H1 (cell line): ENCODE measurements at regions not wholly inside any gene's neighbourhood (a gene's known extent, or its start where the extent isn't known, plus 50 kb on each side); places are given as distances from the start of the nearest gene placed in this dataset.

ENCODE experiments used
- CTCF ChIA-PET: fragments of 300-600 bp; sonication (Branson Sonifier 250); formaldehyde crosslinking; loops from one replicate; lab custom pipeline; 2021; ENCODE audit not compliant: partially characterized antibody; lab: Charles Lee
- POLR2A ChIA-PET: fragments of 300-600 bp; sonication (Branson Sonifier 250); formaldehyde crosslinking; loops from one replicate; lab custom pipeline; 2021; ENCODE audit warnings: inconsistent platforms; ENCODE audit not compliant: partially characterized antibody; lab: Charles Lee
- DNase-seq, 2 experiments: peaks; one replicate each; pipeline versions ENCODE4 v3.0.0 to v3.0.0-alpha.2; 2010 to 2022; ENCODE audit warnings: low spot score in 2 of 2, low read depth in 1 of 2, mixed read lengths in 1 of 2
- FAIRE-seq: peaks from 2 replicates; lab custom pipeline; 2011; peaks lifted over from hg19 to GRCh38; lab: Jason Lieb, UNC
- H2AFZ ChIP-seq: 2 replicates; pipeline ENCODE4 v1.8.1; 2012; ENCODE audit warnings: low read length, inconsistent platforms
- H2AK5ac ChIP-seq: 2 replicates; pipeline ENCODE4 v1.6.1; 2013; ENCODE audit warnings: low read depth, low read length
- H2BK120ac ChIP-seq: replicated peaks from 2 replicates; pipeline ENCODE3; 2013; ENCODE audit warnings: low read depth, low read length, inconsistent platforms
- H2BK12ac ChIP-seq: 2 replicates; pipeline ENCODE4 v1.6.1; 2013; ENCODE audit warnings: low read depth, low read length
- H2BK15ac ChIP-seq: 2 replicates; pipeline ENCODE4 v1.6.1; 2013; ENCODE audit warnings: low read length
- H2BK20ac ChIP-seq: 2 replicates; pipeline ENCODE4 v1.6.1; 2013; ENCODE audit warnings: low read length
- H2BK5ac ChIP-seq: 2 replicates; pipeline ENCODE4 v1.6.1; 2013; ENCODE audit warnings: low read depth, low read length
- H3K14ac ChIP-seq: 2 replicates; pipeline ENCODE4 v1.6.1; 2013; ENCODE audit warnings: inconsistent platforms; ENCODE audit not compliant: insufficient read length
- H3K18ac ChIP-seq: 2 replicates; pipeline ENCODE4 v1.6.1; 2013; ENCODE audit warnings: low read length; ENCODE audit errors: extremely low read depth
- H3K23ac ChIP-seq: 2 replicates; pipeline ENCODE4 v1.6.1; 2013; ENCODE audit warnings: inconsistent platforms; ENCODE audit not compliant: insufficient read length
- H3K23me2 ChIP-seq: 2 replicates; pipeline ENCODE4 v1.6.1; 2013; ENCODE audit warnings: low read depth, low read length
- H3K27ac ChIP-seq: 2 replicates; pipeline ENCODE4 v1.6.1; 2011; ENCODE audit warnings: low read depth, low read length, inconsistent platforms
- H3K27me3 ChIP-seq, 4 experiments: replicated peaks in 1 of 4; 1 replicate in 1 of 4; 2 replicates in 3 of 4; pipeline versions ENCODE4 v1.6.1 to v1.8.1; 2011 to 2013; ENCODE audit warnings: low read length in 3 of 4, mild to moderate bottlenecking in 3 of 4, inconsistent platforms in 2 of 4, mixed read lengths in 2 of 4, moderate library complexity in 1 of 4; ENCODE audit not compliant: control insufficient read depth in 3 of 4, insufficient read depth in 3 of 4; ENCODE audit errors: extremely low read depth in 1 of 4
- H3K36me3 ChIP-seq, 4 experiments: 2 replicates each; pipeline versions ENCODE4 v1.6.1 to v1.8.1; 2011 to 2013; ENCODE audit warnings: mild to moderate bottlenecking in 4 of 4, low read length in 3 of 4, moderate library complexity in 2 of 4, control low read depth in 1 of 4, inconsistent platforms in 1 of 4; ENCODE audit not compliant: insufficient read depth in 4 of 4, control insufficient read depth in 2 of 4
- H3K4ac ChIP-seq: replicated peaks from 2 replicates; pipeline ENCODE3; 2013; ENCODE audit warnings: low read length, low read depth, mixed read lengths, inconsistent platforms; ENCODE audit not compliant: insufficient read length
- H3K4me1 ChIP-seq, 4 experiments: replicated peaks in 1 of 4; 1 replicate in 1 of 4; 2 replicates in 3 of 4; pipeline versions ENCODE4 v1.6.1 to v1.8.1; 2011 to 2013; ENCODE audit warnings: low read length in 3 of 4, inconsistent platforms in 2 of 4, mixed read lengths in 1 of 4; ENCODE audit not compliant: insufficient read depth in 4 of 4, control insufficient read depth in 3 of 4
- H3K4me2 ChIP-seq, 2 experiments: 2 replicates each; pipeline versions ENCODE4 v1.6.1 to v1.8.1; 2011 to 2013; ENCODE audit warnings: low read depth in 2 of 2, low read length in 2 of 2, control low read depth in 1 of 2, inconsistent platforms in 1 of 2, mild to moderate bottlenecking in 1 of 2; ENCODE audit not compliant: insufficient read depth in 1 of 2
- H3K4me3 ChIP-seq, 4 experiments: fragments of 200-600, 300-600 bp in 1 of 4; sonication (generic), shearing (Covaris generic), sonication (Bioruptor Twin) in 1 of 4; 2 replicates each; pipeline versions ENCODE4 v1.5.1 to v1.8.1; 2011 to 2016; ENCODE audit warnings: low read length in 4 of 4, low read depth in 3 of 4, control low read depth in 2 of 4, inconsistent platforms in 2 of 4, mild to moderate bottlenecking in 2 of 4, mixed read lengths in 1 of 4, moderate library complexity in 1 of 4; ENCODE audit not compliant: insufficient read depth in 2 of 4; ENCODE audit errors: extremely low read depth in 1 of 4
- H3K56ac ChIP-seq: replicated peaks from 2 replicates; pipeline ENCODE3; 2013; ENCODE audit warnings: low read depth, mild to moderate bottlenecking, mixed read lengths, low read length, inconsistent platforms; ENCODE audit not compliant: insufficient read length
- H3K79me1 ChIP-seq: 2 replicates; pipeline ENCODE4 v1.6.1; 2013; ENCODE audit warnings: low read depth, low read length, control low read depth
- H3K79me2 ChIP-seq, 2 experiments: 2 replicates each; pipeline versions ENCODE4 v1.6.1 to v1.8.1; 2012 to 2013; ENCODE audit warnings: low read length in 2 of 2, mild to moderate bottlenecking in 2 of 2, inconsistent platforms in 1 of 2; ENCODE audit not compliant: insufficient read depth in 2 of 2, control insufficient read depth in 1 of 2
- H3K9ac ChIP-seq, 4 experiments: replicated peaks in 1 of 4; 1 replicate in 1 of 4; 2 replicates in 3 of 4; pipeline versions ENCODE4 v1.6.1 to v1.8.1; 2011 to 2013; ENCODE audit warnings: low read depth in 3 of 4, low read length in 3 of 4, control low read depth in 2 of 4, mild to moderate bottlenecking in 2 of 4, moderate library complexity in 2 of 4, inconsistent platforms in 1 of 4; ENCODE audit errors: extremely low read depth in 1 of 4
- H3K9me3 ChIP-seq, 2 experiments: 2 replicates each; pipeline versions ENCODE4 v1.6.1 to v1.8.1; 2012 to 2013; ENCODE audit warnings: mild to moderate bottlenecking in 2 of 2, moderate library complexity in 2 of 2, control low read depth in 1 of 2, inconsistent platforms in 1 of 2, low read depth in 1 of 2, low read length in 1 of 2, mixed read lengths in 1 of 2; ENCODE audit not compliant: insufficient read depth in 2 of 2
- H4K20me1 ChIP-seq, 2 experiments: replicated peaks in 1 of 2; 2 replicates each; pipeline versions ENCODE3 to v1.8.1; 2011 to 2013; ENCODE audit warnings: inconsistent platforms in 2 of 2, low read length in 2 of 2, mild to moderate bottlenecking in 1 of 2; ENCODE audit not compliant: insufficient read depth in 2 of 2, control insufficient read depth in 1 of 2
- H4K5ac ChIP-seq: 2 replicates; pipeline ENCODE4 v1.6.1; 2013; ENCODE audit warnings: low read length, low read depth, mixed read lengths, inconsistent platforms; ENCODE audit not compliant: insufficient read length
- H4K8ac ChIP-seq: 2 replicates; pipeline ENCODE4 v1.8.0; 2013; ENCODE audit warnings: mild to moderate bottlenecking, moderate library complexity, low read length, inconsistent platforms; ENCODE audit not compliant: insufficient read depth; ENCODE audit errors: extremely low read depth
- H4K91ac ChIP-seq: replicated peaks from 2 replicates; pipeline ENCODE3; 2013; ENCODE audit warnings: low read length, mixed read lengths, inconsistent platforms; ENCODE audit not compliant: insufficient read length
- ASH2L ChIP-seq: fragments of 200-600, 300-600 bp; sonication (generic); IDR thresholded peaks from one replicate; pipeline ENCODE4 v1.7.1; 2017; ENCODE audit warnings: low read length
- BACH1 ChIP-seq: IDR thresholded peaks from 2 replicates; pipeline ENCODE4 v1.6.1; 2012; ENCODE audit warnings: low read length, improper control_type of control experiment
- BCL11A ChIP-seq, 2 experiments: IDR thresholded peaks; one replicate each; pipeline ENCODE4 v1.6.1; 2011; ENCODE audit warnings: low read depth in 2 of 2, low read length in 2 of 2, mild to moderate bottlenecking in 2 of 2
- BRCA1 ChIP-seq: IDR thresholded peaks from 2 replicates; pipeline ENCODE4 v1.6.1; 2012; ENCODE audit warnings: low read depth, low read length, improper control_type of control experiment
- CBX5 ChIP-seq: fragments of 300-800, 300-1000 bp; sonication (generic); IDR thresholded peaks from 2 replicates; pipeline ENCODE4 v1.7.1; 2016; ENCODE audit warnings: antibody characterized with exemption, low read length, low read depth
- CBX8 ChIP-seq: fragments of 300-800, 300-1000 bp; sonication (generic); IDR thresholded peaks from 2 replicates; pipeline ENCODE4 v1.7.1; 2016; ENCODE audit warnings: low read depth, low read length, borderline replicate concordance
- EGR1 ChIP-seq: IDR thresholded peaks from 2 replicates; pipeline ENCODE4 v1.6.1; 2011; ENCODE audit warnings: low read depth, low read length, borderline replicate concordance
- EZH2 ChIP-seq: fragments of 200-600 bp; sonication (generic); IDR thresholded peaks from 2 replicates; pipeline ENCODE4 v1.7.1; 2012; ENCODE audit warnings: low read depth, mild to moderate bottlenecking, moderate library complexity, low read length, inconsistent platforms; ENCODE audit not compliant: severe bottlenecking
- GTF2F1 ChIP-seq: IDR thresholded peaks from 2 replicates; pipeline ENCODE4 v1.6.1; 2012; ENCODE audit warnings: low read depth, low read length, improper control_type of control experiment, borderline replicate concordance
- RAD21 ChIP-seq, 2 experiments: IDR thresholded peaks in 1 of 2; conservative IDR thresholded peaks in 1 of 2; 2 replicates each; pipeline ENCODE4 v1.6.1; 2011; ENCODE audit warnings: low read depth in 2 of 2, low read length in 2 of 2, improper control_type of control experiment in 1 of 2, inconsistent platforms in 1 of 2, mild to moderate bottlenecking in 1 of 2, moderate library complexity in 1 of 2
- RFX5 ChIP-seq: IDR thresholded peaks from 2 replicates; pipeline ENCODE4 v1.6.1; 2011; ENCODE audit warnings: low read depth, low read length, improper control_type of control experiment, borderline replicate concordance
- SRF ChIP-seq: IDR thresholded peaks from 2 replicates; pipeline ENCODE4 v1.6.1; 2011; ENCODE audit warnings: mild to moderate bottlenecking, low read depth, low read length, moderate library complexity
- TAF1 ChIP-seq: IDR thresholded peaks from 2 replicates; pipeline ENCODE4 v1.6.1; 2011; ENCODE audit warnings: mild to moderate bottlenecking, low read depth, low read length
- TEAD4 ChIP-seq: IDR thresholded peaks from 2 replicates; pipeline ENCODE4 v1.6.1; 2012; ENCODE audit warnings: low read depth, low read length, inconsistent platforms, mixed read lengths
- WGBS, 2 experiments: shearing (Covaris generic) in 1 of 2; methylation state at CpG; one replicate each; pipeline versions ENCODE4 v1.1.6 to v1.1.7; 2013 to 2015; ENCODE audit warnings: low lambda C conversion rate in 2 of 2, mixed read lengths in 2 of 2, inconsistent platforms in 1 of 2, low coverage in 1 of 2, missing lambda C conversion rate in 1 of 2; ENCODE audit not compliant: insufficient replicate concordance in 2 of 2, insufficient coverage in 1 of 2, insufficient read length in 1 of 2; ENCODE audit errors: extremely low coverage in 1 of 2, missing lambda C conversion rate in 1 of 2; 5-methylcytosine and 5-hydroxymethylcytosine counted together
- TF ChIP-seq, protein P1 (sequence below): IDR thresholded peaks from 2 replicates; pipeline ENCODE4 v1.6.1; 2011; ENCODE audit warnings: low read depth, mild to moderate bottlenecking, low read length; ENCODE audit not compliant: insufficient read depth

DNA sequence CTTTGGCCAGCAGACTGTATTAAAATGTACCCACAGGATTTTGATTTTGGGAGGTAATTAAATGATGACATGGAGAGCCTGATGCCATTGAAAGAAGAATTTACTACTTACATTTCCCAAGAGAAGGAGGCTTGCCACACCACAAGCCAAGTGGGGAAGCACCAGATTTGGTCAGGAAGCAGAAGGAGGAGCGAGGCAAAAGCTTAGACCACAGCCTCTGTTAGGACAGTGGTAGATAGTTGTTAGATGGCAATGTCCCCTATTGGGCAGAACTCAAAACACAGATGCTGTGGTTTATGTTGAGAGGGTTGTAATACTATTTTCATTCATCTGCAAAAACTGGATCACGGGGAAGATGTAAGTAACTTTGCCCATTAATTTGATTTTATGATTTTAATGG lies 709.4 kb downstream of the VRK1 start:
- Histone ChIP-seq H2BK5ac (no peak overlapping the region), H3K56ac (no peak overlapping the region), H2BK20ac (no peak overlapping the region), H3K9ac (no peak overlapping the region), H3K27me3 (no peaks in the 10 kb centered on the region), H3K14ac (no peak overlapping the region), H3K23ac (no peak overlapping the region), H3K27ac (no peak overlapping the region), H4K8ac (no peak overlapping the region), H4K20me1 (no peaks in the 10 kb centered on the region), H2BK15ac (no peak overlapping the region), H3K36me3 (peaks cover 0 to 2% (median 0%) of the 10 kb centered on the region in 4 experiments; a peak in 1 of 8 replicates), H3K4ac (no peak overlapping the region), H4K5ac (no peak overlapping the region), H3K23me2 (no peaks in the 10 kb centered on the region), H3K4me3 (no peak overlapping the region), H2AFZ (no peak overlapping the region), H3K9me3 (peaks cover 7 to 17% of the 10 kb centered on the region in 2 experiments), H4K91ac (no peak overlapping the region), H3K79me2 (no peaks in the 10 kb centered on the region), H3K79me1 (no peaks in the 10 kb centered on the region), H2BK120ac (no peak overlapping the region), H3K18ac (no peak overlapping the region), H3K4me1 (no peaks in the 10 kb centered on the region), H3K4me2 (no peak overlapping the region), H2AK5ac (no peak overlapping the region), H2BK12ac (no peak overlapping the region)
- 92% methylated on average over 2 of the region's 2 CpGs; no CpG with 5 or more reads in 1 of the 2 experiments for WGBS, 2 experiments
- TF ChIP-seq SRF (no peak), BCL11A (IDR thresholded peaks at IDR 0.05; ENCODE audit: low read depth in 2 of 2, low read length in 2 of 2) (no peak), RAD21 (IDR thresholded peaks at IDR 0.05 in 1 of 2, conservative IDR thresholded peaks at IDR 0.05 in 1 of 2; ENCODE audit: low read depth in 2 of 2, low read length in 2 of 2) (no peak), GTF2F1 (no peak), EGR1 (no peak), CBX5 (no peak), TAF1 (no peak), RFX5 (no peak), BRCA1 (no peak), TEAD4 (no peak), CBX8 (no peak), BACH1 (no peak), EZH2 (no peak), ASH2L (no peak)
- TF ChIP-seq, protein P1, sequence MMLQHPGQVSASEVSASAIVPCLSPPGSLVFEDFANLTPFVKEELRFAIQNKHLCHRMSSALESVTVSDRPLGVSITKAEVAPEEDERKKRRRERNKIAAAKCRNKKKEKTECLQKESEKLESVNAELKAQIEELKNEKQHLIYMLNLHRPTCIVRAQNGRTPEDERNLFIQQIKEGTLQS = no peak
- CTCF ChIA-PET = no interaction called here
- POLR2A ChIA-PET = no interaction called here
- no peak for FAIRE-seq
- no peak for DNase-seq
